Stimulated activated CD8-positive, alpha-beta memory T cell treated with anti-CD3 and anti-CD28 coated beads, Interleukin-7, amount 100 ng/mL, for 4 hours (primary cell): ENCODE measurements at regions not wholly inside any gene's neighbourhood (a gene's known extent, or its start where the extent isn't known, plus 50 kb on each side); places are given as distances from the start of the nearest gene placed in this dataset.
"Not testable (repeated sequence)": the region's sequence is repeated elsewhere in the genome, so short reads cannot be mapped to it uniquely, and the experiment has no call there.

ENCODE experiments used
- DNase-seq, 2 donors: peaks; one replicate each; pipeline ENCODE4 v3.0.0-alpha.2; 2020; ENCODE audit warnings: low read depth in 2 of 2

DNA sequence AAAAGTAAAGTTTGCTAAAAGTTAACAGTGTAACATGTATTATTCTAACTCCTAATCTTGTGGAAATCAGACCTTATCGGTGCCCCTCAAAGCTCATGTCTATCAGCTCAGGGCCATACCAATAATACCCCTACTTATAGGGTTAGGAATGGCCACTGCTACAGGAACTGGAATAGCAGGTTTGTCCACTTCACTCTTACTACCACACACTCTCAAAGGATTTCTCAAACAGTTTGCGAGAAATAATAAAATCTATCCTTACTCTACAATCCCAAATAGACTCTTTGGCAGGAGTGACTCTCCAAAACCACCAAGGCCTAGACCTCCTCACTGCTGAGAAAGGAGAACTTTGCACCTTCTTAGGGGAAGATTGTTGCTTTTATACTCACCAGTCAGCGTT is 1677.7 kb downstream of the OLFM4 start:
- DNase-seq = no peak

DNA sequence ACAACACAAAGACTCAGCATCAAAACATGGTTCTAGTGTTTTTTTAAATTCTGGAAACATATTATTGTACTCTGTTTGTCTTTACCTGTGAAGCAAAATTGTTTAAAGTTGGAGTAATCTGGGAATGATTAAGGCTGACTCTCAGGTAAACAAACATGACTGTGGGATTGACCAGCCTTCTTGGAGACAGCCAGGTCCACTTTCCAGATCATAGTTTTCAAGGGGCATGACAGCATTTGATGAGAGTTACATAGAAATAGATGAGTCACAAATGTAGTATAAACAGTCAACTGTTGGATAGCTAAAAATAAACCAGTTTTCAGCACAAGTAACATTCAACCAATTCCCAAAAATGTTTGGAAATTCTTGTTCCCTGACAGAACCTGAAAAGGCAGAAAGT is 1680.9 kb downstream of the OLFM4 start:
- DNase-seq = no peak

DNA sequence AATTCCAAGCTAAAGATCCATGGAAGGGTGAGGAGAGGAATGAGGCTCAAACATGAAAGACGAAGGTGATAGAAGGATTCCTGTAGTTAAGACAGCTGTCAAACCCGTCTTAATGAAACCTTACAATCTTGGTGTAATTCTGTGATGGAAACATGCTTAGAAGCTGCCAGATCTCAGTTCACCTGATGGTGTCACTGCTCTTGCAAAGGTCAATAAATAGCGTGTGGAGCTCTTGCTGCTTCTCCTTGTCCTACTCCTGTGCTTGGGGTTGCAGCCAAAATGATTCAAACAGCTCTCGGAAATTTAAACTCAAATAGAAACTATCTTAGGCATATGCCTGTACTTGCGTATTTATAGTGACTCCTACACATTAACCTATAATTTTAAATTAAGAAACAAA is 1705.0 kb downstream of the OLFM4 start:
- no peak for DNase-seq

DNA sequence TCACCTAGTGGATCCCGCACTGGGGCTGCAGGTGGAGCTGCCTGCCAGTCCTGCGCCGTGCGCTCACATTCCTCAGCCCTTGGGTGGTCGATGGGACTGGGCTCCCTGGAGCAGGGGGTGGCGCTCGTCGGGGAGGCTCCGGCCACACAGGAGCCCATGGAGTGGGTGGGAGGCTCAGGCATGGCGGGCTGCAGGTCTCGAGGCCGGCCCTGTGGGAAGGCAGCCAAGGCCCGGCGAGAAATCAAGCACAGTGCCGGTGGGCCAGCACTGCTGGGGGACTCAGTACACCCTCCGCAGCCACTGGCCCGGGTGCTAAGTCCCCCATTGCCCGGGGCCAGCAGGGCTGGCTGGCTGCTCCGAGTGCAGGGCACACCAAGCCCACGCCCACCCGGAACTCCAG is 1708.6 kb downstream of the OLFM4 start:
- peak in 1 of 2 donors; percentile 0 for DNase-seq

DNA sequence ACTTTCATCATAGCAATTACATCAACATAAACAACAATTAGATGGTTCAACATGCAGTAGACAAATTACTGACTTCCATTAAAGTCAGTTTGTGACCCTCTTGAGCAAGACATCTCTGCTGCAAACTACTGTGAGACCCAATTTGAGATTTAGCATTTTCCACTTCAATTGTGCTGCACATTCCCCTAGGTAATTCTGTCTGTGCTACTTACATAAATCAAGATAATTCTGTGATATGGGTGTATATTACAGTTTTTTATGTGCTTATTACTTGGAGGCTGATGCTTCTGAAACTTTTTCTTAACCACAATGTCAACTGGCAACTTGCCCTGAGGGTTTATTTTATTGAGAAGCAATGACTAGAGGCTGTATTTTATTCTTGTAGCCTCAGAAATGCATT is 1714.4 kb downstream of the OLFM4 start:
- no peak for DNase-seq

DNA sequence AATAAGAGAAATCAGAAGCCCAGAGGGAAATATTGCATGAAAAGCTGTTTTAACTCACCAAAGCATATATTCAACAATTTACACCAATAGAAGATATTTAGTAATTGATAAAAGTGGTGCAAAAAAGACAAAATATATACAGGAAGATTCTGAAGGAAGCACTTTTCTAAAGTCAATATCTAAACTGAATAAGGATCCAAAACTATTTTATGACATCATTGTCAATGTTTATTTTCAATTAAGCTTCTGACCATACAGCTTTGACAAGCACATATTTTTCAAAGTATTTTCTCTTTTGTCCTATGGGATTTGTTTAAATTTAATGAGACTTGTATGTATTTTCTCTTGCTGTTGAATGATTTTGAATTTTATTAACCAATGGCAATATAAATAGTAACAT is 1716.1 kb downstream of the OLFM4 start:
- DNase-seq = no peak

DNA sequence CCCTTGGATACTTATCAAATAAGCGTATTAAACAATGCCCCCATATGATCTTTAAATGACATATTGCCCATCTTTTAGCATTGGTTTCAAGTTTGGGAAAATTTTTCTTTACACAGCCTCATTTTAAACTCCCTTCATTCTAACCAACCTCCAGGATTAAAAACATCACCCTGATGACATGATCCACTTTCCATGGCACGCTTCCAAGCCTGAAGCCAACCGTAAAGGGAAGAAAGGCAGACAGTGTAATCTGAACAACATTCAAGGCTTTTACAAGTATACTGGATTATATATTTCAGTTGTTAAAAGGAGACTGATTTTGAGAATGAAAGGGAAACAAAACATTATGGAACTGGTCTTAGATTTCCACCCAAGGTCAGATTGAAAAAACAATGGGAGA is 1721.9 kb downstream of the OLFM4 start:
- no peak for DNase-seq

DNA sequence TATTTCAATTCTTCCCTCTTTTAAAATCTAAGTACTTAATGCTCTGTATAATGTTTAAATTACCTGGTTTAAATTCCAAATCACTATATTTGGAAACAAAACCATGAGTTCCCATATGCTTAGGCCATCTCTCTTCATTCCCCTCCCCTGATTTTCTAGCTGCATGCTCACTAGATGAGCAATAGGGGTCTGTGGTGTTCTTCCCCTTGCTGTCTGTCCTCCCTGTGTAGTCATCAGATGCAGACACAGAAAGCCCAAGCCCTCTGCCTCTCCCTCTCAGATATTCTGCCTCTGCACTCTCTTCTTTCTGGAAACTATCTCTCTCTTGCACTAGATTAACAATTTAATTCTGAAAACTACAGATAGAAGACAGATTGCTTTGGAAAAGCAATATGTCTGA is 1730.2 kb downstream of the OLFM4 start:
- DNase-seq = no peak

DNA sequence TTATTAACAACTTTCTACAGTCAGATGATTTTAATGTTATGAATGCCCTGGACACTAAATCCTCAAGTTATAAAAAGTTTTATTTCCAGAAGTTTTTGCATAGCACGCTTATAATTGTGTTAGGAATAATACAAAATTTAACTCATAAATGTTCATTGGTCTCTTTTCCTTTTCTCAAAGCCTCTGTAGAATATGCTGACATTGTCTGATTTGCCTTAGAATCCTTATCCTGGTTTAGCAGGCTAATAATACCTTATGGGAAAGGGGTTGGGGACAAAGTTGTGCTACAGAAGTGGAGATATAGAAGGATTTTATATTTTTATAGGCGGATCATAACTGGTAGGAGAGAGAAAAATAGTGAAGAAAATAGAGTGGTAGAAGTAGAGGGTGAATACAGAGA is 1739.6 kb downstream of the OLFM4 start:
- no peak for DNase-seq

DNA sequence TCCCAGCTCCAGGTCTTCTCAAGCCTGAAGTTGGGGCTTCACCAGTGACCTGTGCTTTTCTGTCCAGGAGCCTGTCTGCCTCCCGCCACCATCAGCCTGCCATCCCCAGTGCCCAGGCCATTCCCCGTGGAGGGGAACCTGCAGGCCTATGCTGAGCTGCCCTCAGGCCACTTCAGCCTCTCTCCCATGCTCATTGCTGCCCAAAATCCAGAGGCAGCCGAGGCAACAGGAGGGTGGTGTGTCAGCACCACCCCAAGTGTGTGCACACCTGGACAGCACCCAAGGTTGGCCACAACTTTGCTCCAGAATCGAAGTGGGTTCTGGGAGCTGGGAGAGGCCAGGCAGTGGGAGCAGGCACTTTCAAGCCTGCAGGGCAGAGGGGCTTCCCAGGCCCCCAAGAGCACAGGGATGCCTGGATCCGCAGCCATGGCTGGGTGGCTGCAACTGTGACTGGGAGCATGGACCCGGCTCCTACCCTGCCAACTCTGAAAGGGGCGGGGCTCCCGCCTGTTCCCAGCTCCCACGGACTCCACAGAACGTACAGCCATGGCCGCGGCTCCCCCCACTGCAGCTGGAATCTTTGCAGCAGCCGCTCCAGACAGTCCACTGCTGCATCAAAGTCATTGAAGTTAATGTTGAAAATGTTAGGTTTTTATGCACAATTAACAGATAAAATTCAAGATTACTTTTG is 1747.0 kb downstream of the OLFM4 start:
- no peak for DNase-seq

DNA sequence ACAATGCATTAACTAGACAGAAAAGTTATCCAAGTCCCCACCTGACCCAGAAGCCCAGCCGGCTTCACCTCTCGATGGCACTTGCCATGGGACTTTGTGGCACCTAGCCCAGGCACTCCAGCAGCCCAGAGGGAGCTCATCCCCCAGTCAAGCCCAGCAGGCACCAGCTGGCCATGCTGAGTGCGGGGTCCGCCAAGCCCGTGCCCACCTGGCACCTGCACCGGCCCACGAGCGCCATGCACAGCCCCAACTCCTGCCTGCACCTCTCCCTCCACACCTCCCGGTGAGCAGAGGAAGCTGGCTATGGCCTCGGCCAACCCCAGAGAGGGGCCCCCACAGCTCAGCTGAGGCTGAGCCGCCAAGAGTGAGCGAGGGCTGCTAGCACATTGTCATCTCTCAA is 1759.1 kb downstream of the OLFM4 start:
- DNase-seq = no peak

DNA sequence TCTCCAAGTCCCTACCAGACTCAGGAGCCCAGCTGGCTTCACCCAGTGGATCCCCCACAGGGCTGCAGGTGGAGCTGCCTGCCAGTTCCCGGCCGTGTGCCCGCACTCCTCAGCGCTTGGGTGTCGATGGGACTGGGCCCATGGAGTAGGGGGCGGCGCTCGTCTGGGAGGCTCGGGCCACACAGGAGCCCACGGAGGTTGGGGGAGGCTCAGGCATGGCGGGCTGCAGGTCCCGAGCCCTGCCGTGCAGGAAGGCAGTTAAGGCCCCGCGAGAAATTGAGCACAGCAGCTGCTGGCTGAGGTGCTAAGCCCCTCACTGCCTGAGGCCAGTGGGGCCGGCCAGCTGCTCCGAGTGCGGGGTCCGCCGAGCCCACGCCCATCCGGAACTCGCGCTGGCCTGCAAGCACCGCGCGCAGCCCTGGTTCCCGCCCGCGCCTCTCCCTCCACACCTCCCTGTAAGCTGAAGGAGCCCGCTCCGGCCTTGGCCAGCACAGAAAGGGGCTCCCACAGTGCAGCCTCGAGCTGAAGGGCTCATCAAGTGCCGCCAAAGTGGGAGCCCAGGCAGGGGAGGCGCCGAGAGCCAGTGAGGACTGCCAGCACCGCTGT is 1771.1 kb downstream of the OLFM4 start:
- no peak for DNase-seq

DNA sequence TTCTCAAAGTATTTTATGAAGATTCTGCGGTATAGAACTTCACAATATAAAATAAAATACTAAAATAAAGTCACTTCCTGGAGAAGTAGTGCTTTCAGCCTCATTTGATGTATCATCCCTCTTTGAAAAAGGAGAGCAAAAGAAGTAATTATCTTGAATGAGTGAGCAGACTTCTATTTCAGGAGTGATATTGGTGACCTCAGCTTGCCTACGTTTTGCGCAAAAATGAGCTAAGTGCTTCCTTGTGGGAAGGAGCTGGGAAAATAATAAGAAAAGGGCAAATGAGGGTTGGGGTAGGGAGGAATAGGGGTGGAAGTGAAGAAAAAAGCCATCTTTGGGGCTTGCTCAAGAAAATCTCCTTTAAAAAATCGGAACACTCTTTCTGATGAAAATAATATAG is 1773.6 kb downstream of the OLFM4 start:
- DNase-seq = no peak

DNA sequence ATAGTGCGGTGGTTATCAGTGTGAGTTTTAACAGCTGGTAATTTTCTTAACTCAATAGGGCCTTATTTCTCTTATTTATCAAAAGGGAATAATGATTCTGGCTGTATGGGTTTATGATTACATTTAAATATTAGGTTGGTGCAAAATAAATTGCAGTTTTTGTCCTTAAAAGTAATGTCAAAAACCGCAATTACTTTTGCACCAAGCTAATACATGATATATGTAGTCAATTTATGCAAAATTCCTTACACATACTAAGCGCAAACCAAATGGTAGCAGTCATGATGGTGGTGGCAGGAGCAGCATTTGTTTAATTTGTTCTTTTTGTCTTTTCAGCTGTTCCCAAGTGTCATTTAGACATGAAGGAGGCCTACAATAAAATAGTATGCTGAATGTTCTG is 1777.1 kb downstream of the OLFM4 start:
- no peak for DNase-seq

DNA sequence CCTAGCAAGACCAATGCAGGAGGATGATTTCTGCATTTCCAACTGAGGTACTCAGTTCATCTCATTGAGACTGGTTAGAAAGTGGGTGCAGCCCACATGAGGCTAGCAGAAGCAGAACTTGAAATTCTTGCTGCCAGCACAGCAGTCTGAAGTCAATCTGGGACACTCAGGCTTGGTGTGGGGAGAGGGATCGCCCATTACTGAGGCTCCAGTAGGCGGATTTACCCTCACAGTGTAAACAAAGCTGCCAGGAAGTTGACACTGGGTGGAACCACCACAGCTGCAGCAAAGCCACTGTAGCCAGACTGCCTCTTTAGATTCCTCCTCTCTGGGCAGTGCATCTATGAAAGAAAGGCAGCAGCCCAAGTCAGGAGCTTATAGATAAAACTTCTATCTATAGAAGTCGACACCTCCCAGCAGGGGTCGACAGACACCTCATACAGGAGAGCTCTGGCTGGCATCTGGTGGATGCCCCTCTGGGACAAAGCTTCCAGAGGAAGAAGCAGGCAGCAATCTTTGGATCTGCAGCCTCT is 1793.4 kb downstream of the OLFM4 start:
- DNase-seq = not testable (repeated sequence)

DNA sequence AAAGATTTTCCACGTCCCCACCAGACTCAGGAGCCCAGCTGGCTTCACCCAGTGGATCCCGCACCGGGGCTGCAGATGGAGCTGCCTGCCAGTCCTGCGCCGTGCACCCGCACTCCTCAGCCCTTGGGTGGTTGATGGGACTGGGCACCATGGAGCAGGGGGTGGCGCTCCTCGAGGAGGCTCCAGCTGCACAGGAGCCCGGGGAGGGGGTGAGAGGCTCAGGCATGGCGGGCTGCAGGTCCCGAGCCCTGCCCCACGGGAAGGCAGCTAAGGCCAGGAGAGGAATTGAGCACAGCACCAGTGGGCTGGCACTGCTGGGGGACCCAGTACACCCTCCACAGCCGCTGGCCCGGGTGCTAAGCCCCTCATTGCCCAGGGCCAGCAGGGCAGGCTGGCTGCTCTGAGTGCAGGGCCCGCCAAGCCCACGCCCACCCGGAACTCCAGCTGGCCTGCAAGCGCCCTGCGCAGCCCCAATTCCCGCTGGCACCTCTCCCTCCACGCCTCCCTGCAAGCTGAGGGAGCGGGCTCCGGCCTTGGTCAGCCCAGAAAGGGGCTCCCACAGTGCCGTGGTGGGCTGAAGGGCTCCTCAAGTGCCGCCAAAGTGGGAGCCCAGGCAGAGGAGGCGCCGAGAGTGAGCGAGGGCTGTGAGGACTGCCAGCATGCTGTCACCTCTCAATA is 1800.9 kb downstream of the OLFM4 start:
- DNase-seq = not testable (repeated sequence)

DNA sequence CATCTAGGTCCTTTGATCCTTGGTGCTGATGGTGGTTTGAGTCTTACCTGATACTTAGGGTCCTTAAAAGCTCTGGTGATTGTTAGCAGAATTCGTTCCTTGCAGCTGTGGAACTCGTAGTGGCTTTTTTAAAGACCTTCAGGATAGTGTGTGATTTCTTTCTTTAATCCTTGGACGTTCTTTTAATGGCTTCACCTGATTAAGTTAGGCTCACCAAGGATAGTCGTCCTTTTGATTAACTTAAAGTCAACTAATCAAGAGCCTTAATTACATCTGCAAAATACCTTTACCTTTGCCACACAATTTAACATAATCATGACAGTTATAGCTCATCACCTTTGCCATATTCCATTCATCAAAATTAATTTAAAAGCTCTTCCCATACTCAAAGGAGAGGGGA is 1807.7 kb downstream of the OLFM4 start:
- no peak for DNase-seq

DNA sequence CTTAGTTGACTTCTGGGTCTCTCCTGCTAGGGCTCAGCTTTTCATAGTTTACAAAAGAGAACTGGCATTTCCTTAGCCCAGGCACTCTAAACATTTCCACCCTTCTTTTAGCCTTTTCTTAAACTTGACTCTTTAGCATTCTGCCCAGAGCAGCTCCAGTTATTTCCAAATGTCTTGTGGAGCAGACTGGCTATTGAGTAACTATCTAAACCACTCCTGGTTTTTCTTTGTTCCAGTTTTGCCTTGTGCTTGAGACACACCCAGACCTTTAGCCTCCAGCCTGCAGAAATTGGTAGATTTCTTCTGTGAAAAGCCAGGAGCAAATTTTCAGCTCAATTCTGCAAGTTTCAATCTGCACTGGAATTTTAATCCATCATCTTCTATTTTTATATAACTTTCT is 1813.1 kb downstream of the OLFM4 start:
- DNase-seq = no peak

DNA sequence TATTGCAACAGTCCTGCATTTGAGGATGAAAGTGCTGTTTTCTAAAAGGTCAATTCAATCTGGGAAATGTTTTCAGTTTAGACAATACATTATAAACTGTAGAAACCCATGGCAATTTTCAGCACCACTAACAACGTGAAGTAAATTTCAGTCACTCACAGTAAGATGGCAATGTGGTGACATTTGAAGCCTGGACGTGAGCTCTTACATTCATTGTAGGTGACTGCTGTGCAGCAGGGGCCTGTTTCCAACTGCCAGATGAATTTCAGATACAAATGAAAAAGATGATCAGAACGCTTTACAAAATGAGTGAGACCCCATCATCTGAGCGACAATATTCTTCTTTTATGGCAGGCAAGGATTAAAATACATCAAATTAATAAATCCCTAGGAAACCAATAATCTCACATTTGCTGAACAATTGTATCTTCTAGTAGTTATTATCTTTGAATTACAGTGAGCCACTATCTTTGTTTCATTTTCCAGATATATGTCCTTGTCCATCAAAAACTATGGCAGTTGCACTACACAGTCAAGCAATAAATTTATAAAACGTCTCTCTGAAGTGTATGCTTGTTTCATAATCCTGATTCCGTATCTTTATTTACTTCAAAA is 1816.8 kb downstream of the OLFM4 start:
- DNase-seq = no peak

DNA sequence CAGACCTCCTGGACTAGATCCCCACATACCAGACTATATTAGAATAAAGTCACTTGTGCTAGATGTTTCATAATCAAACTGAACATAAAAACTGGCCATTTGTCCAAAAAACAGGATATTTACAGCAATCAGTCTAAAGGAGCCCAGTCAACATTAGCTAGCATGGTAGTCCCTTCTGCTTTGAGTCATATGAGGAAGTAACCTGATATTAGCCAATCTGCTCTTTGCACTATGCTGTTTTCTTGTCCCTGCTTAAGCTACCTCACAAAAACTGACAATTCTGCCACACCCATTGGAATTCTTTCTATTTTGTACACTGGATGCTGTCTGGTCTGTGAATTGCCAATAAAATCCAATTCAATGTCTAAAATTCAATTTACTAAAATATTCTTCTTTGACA is 1824.2 kb downstream of the OLFM4 start:
- no peak for DNase-seq

DNA sequence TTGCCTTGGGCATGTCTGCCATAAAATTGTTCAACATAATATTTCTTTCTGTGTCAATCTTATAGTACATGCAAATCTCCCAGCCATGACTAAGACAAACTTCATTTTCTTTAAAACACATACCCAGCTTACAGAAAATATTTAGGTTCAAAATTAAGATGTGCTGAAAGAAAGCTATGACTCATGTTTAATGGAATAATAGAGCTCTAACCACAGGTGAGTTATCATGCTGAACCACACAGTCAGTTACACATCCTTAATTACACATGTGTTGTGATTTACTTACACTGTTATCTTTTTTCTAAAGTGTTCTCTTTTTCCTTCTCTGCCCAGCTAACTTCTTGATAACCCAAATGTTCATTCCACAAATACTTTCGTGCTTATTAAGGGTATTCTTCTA is 1831.2 kb downstream of the OLFM4 start:
- DNase-seq = no peak

DNA sequence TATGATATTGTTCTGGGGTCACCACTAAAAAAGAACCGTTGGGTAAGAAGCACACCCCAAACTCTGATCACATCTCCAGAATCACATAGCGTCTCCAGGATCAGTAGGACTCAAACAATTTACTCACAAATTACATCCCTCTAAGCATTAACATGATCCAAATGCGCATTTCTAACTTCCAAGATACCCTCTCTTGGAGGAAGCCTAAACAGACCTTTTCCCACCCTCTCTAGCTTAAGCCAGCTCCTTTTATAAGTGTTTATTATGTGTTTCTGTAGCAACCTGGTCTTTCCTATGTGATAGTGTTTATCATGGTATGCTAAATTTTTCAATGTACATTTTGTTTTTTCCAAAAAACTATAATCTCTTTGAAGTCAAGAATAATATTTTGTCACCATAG is 1846.5 kb downstream of the OLFM4 start:
- no peak for DNase-seq

DNA sequence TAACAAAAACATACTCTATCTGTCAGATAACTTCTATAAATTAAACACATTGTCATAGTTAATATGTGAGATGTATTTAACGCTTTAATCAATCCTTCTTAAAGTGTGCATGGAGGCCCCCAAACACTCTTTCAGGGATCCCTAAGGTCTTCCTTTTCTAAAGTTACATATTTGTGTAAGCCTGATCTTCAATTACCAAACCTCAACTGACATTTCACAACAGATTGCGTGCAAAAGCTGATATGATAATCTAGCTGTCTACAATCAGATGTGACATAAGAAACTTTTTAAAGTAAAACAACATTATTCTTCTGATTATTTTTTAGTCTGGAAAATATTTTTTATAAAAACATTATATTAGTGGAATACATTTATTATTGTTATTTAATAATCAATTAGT is 1850.4 kb downstream of the OLFM4 start:
- no peak for DNase-seq
